GM03348 (cell line): ENCODE measurements at regions not wholly inside any gene's neighbourhood (a gene's known extent, or its start where the extent isn't known, plus 50 kb on each side); places are given as distances from the start of the nearest gene placed in this dataset.
A peak's percentile ranks its signal among the peaks of the same experiment; 100 is the strongest.

Experiments
- DNase-seq: peaks from one replicate; pipeline ENCODE4 v3.0.0; 2012; ENCODE audit warnings: low spot score

DNA sequence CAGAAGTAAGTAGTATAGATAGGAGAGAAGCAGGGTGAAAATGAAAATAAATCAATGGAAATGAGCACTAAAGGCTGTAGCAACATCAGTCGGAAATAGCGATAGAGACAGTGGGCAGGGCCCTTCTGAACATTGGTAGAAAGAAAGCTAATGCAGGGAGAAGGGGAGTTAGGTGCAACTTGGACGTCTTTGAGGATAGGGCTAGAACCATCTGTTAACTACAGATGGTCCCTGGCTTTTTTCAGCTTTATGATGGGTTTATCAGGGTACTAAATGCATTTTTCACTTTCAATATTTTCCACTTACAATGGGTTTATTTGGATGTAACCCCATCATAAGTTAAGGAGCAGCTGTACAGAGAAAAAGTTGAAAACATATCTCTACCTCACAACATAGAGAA is 72.8 kb upstream of the CNR1 start:
- no peak for DNase-seq

DNA sequence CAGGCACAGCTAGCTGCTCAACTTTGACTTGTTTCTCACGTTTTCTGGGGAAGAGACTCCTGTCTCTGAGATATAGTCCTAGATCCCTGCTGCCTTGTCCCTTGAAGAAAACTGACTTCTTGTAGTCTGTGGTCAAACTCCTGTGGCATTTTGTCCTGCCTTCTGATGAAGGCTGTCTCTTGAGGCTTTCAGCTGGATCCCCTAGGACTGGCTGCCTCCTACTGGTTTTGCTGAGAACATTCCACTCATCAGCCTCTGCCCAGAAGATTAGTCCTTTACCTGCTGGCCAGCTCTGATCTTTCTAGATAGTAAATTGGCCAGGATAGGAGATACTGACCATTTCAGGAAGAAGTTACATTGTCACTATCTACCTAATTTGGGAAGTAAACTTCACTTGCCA is 71.9 kb upstream of the CNR1 start:
- DNase-seq = peak; percentile 5

DNA sequence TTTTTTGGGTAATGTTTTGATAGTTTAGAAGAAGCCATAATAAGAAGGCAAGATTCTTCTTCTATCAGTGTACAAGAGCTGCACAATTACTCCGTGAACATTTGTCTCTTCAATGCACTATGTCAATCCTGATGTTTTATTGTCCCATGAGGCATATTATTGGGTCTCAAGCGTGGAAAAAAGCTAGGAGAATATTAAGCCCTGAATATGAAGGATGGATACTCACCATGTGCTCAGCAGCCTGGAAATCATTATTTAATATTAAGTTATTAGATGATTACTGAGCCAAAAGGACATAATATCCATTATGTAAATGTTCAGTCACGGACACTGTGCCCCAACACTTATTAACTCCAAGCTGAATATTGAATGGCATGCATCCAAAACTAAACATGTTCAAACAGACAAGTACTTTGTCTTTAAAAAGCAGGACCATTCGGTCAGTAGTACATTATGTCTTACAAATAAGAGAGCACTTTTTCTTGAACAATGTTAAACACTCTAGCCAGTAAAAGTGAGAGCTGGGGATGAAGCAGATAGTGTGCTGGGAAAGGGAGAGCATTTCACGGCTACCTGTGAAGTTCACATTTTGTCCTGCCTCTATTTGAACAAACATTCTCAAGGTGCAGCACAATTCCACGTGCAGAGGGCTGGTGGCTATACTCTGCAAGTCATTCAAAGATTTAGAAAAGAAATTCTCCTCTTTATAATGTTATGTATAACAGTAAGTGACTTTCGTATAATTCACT is 70.6 kb upstream of the CNR1 start:
- no peak for DNase-seq

DNA sequence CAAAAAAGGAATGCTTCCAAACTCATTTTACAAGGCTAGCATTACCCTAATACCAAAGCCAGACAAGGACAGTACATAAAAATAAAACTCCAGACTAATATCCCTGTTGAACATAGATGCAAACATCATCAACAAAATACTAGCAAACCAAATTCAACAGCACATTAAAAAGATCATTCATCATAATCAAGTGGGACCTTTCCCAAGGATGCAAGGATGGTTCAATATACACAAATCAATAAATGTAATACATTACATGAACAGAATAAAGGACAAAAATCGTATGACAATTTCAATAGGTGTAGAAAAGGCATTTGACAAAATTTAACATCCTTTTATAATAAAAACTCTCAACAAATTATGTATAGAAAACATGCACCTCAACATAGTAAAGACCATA is 66.6 kb upstream of the CNR1 start:
- no peak for DNase-seq

DNA sequence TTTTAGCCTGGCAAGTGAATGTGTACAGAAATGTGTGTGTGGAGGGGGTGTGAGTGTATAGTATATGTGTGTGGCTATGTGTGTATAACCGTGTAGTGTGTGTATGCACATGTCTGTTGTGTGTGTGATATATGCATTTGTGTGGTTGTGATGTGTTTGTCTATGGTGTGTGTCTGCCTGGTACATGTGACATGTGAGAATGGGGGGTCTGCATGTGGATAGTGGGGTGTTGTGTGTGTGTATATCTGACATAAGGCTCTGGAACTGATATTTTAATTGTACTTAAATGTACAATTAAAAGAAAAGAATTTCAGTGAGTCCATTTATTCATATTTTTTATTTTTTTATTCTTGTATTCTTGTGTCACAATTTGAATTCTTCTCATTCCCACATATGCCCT is 57.2 kb upstream of the CNR1 start:
- DNase-seq = no peak

DNA sequence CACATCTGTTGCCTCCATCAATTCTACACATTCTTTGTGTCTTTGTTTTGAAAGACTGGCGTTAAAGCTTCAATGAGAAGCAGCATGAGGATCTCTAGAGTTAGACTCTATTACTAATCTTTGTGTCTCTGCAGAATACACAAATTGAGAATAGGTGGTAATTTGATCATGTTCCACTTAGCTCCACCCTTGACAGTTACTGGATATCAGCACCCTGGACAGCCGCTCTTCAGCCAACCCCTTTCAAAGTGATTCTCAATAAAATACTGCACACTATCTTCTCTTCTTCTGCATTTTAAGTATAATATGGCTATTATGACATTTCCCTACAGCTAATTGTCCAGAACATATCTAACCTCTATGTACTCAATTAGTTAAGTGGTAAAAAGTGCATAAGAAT is 54.3 kb upstream of the CNR1 start:
- peak; percentile 20 for DNase-seq

DNA sequence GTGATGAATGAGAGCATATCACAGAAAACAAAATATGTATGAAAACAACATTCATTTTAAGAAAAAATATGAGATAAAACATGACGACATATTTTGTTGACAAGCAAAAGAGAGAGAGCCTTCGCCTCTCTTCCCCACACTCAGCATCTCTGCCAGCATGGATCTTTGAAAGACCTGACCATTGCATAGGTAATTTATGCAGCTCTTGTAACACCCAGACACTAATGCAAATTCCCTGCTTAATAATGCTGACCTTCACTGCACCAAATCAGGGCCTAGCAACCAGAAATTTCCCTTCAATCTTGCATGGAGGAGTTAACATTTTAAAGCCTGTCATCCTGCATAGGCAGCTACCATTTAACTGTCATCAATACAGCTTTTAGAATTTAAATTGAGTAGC is 50.0 kb upstream of the CNR1 start:
- no peak for DNase-seq
